ENCODE measurements at regions not wholly inside any gene's neighbourhood (a gene's known extent, or its start where the extent isn't known, plus 50 kb on each side); places are given as distances from the start of the nearest gene placed in this dataset.
"Not testable (repeated sequence)": the region's sequence is repeated elsewhere in the genome, so short reads cannot be mapped to it uniquely, and the experiment has no call there.

- DNase-seq (ENCODE audit: insufficient read length, low spot score) (no peak), FAIRE-seq (no peak)
Observed at GRCh38 chr3:21042184-21042583, 708.8 kb downstream of the ZNF385D start.

- FAIRE-seq (no peak), DNase-seq (ENCODE audit: insufficient read length, low spot score) (no peak)
Observed at GRCh38 chr3:21041621-21042020, 709.4 kb downstream of the ZNF385D start.

- FAIRE-seq (no peak), DNase-seq (ENCODE audit: insufficient read length, low spot score) (no peak)
Observed at GRCh38 chr3:21036888-21037287, 714.1 kb downstream of the ZNF385D start.

- DNase-seq (ENCODE audit: insufficient read length, low spot score) (no peak), FAIRE-seq (no peak)
Observed at GRCh38 chr3:21028412-21028811, 722.6 kb downstream of the ZNF385D start.

GRCh38 chr3:21024563-21024962 is 726.4 kb downstream of the ZNF385D start:
- no peak for DNase-seq (ENCODE audit: insufficient read length, low spot score)
- FAIRE-seq, result no peak

GRCh38 chr3:21020681-21021080 is 730.3 kb downstream of the ZNF385D start:
- no peak for FAIRE-seq
- DNase-seq (ENCODE audit: insufficient read length, low spot score), result no peak

- no peak for FAIRE-seq
- no peak for DNase-seq (ENCODE audit: insufficient read length, low spot score)
Observed at GRCh38 chr3:21020043-21020442, 731.0 kb downstream of the ZNF385D start.

- no peak for FAIRE-seq
- no peak for DNase-seq (ENCODE audit: insufficient read length, low spot score)
Observed at GRCh38 chr3:21017115-21017852, 733.7 kb downstream of the ZNF385D start.

GRCh38 chr3:21013566-21013965 is 737.4 kb downstream of the ZNF385D start:
- DNase-seq (ENCODE audit: insufficient read length, low spot score) (no peak), FAIRE-seq (no peak)

- no peak for DNase-seq (ENCODE audit: insufficient read length, low spot score)
- no peak for FAIRE-seq
Observed at GRCh38 chr3:20999661-21000060, 751.3 kb downstream of the ZNF385D start.

GRCh38 chr3:20997183-20997582 is 753.8 kb downstream of the ZNF385D start:
- FAIRE-seq (no peak), DNase-seq (ENCODE audit: insufficient read length, low spot score) (no peak)

- no peak for FAIRE-seq
- DNase-seq (ENCODE audit: insufficient read length, low spot score), result no peak
Observed at GRCh38 chr3:20990896-20991295, 760.1 kb downstream of the ZNF385D start.

GRCh38 chr3:20989653-20990052 is 761.4 kb downstream of the ZNF385D start:
- FAIRE-seq; DNase-seq (ENCODE audit: insufficient read length, low spot score): not testable (repeated sequence)

- FAIRE-seq (no peak), DNase-seq (ENCODE audit: insufficient read length, low spot score) (no peak)
Observed at GRCh38 chr3:20984594-20985205, 766.3 kb downstream of the ZNF385D start.

- DNase-seq (ENCODE audit: insufficient read length, low spot score), result no peak
- FAIRE-seq, result no peak
Observed at GRCh38 chr3:20975188-20975651, 775.8 kb downstream of the ZNF385D start.

GRCh38 chr3:20974396-20974795 is 776.6 kb downstream of the ZNF385D start:
- DNase-seq (ENCODE audit: insufficient read length, low spot score) (no peak), FAIRE-seq (no peak)

GRCh38 chr3:20970807-20971206 is 780.2 kb downstream of the ZNF385D start:
- FAIRE-seq, result not testable (repeated sequence)

GRCh38 chr3:20967485-20967884 is 781.5 kb upstream of the SGO1 start:
- DNase-seq (ENCODE audit: insufficient read length, low spot score); FAIRE-seq: not testable (repeated sequence)

More at GRCh38 chr3:20970807-20971206, 780.2 kb downstream of the ZNF385D start:
- DNase-seq (ENCODE audit: insufficient read length, low spot score), result not testable (repeated sequence)

- DNase-seq (ENCODE audit: insufficient read length, low spot score) (no peak), FAIRE-seq (no peak)
Observed at GRCh38 chr3:20958161-20958560, 772.2 kb upstream of the SGO1 start.

- DNase-seq (ENCODE audit: insufficient read length, low spot score) (no peak), FAIRE-seq (no peak)
Observed at GRCh38 chr3:20945892-20946291, 759.9 kb upstream of the SGO1 start.

- no peak for FAIRE-seq
- DNase-seq (ENCODE audit: insufficient read length, low spot score), result no peak
Observed at GRCh38 chr3:20935791-20936190, 749.8 kb upstream of the SGO1 start.

- FAIRE-seq, result no peak
- no peak for DNase-seq (ENCODE audit: insufficient read length, low spot score)
Observed at GRCh38 chr3:20931834-20932233, 745.8 kb upstream of the SGO1 start.
